HG03045 (cell line): ENCODE measurements at regions not wholly inside any gene's neighbourhood (a gene's known extent, or its start where the extent isn't known, plus 50 kb on each side); places are given as distances from the start of the nearest gene placed in this dataset.

Experiments used
- ATAC-seq: cut with Tn5 transposase; IDR thresholded peaks from one replicate; pipeline ENCODE4 v1.9.1; 2021; ENCODE audit warnings: mild to moderate bottlenecking, moderate library complexity; ENCODE audit not compliant: unreplicated experiment

- no peak for ATAC-seq
Observed at GRCh38 chr3:5787861-5788488, 600.5 kb downstream of the EDEM1 start.

DNA sequence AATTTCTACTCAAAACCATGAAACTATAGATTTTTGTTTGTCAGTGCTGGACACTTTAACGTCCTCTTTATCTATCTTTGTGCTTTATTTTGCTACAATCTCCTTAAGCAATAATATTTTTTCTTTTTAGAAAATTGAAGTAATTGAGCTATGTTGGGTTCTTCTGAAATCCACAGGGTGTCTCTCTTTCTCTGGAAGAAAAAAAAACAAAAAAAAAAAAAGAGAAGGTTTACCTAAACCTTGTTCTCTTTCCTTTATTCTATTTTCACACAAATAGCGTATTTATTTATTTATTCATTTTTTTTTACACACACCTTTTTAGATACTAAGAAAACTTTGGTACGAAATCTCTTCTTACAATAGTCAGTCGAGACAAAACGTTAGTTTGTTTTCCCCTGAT lies 601.0 kb downstream of the EDEM1 start:
- ATAC-seq: no peak

GRCh38 chr3:5791558-5791957 lies 604.1 kb downstream of the EDEM1 start:
- no peak for ATAC-seq

DNA sequence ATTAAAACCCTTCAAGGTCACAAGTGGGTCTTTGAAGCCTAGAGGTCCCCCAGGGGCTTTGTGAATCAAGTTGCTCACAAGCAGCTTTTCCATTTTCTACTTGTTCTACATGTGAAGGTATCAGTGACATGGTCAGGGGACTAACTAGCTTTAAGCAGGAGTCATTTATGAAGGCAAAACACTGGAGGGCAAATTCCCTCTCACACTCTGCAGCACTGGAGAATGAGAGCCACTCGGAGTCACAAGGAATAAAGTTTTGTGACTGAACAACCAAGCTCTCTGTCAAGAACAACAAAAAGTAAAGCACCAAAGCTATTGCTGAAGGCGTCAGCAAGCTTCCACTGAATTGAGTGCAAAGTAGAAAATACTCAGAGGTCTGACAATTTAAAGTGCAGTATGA lies 609.0 kb downstream of the EDEM1 start:
- ATAC-seq: no peak

DNA sequence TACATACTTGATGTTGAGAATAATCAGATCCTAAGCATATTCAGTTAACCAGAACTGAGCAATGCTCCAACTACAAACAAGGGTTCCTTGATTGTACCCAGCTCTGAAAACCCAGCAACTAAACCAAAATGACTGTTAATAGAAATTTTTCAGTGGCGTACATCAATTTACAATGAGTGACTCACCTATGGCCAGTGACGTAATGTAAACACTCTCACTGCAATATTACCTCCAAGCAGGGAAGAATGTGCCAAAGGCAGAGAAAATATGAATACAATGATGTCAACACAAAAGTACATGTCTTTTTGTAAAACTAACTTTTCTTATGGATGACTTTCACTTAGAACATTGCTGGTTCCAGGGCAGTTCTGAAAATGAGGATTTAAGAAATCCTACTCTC lies 611.3 kb downstream of the EDEM1 start:
- no peak for ATAC-seq

DNA sequence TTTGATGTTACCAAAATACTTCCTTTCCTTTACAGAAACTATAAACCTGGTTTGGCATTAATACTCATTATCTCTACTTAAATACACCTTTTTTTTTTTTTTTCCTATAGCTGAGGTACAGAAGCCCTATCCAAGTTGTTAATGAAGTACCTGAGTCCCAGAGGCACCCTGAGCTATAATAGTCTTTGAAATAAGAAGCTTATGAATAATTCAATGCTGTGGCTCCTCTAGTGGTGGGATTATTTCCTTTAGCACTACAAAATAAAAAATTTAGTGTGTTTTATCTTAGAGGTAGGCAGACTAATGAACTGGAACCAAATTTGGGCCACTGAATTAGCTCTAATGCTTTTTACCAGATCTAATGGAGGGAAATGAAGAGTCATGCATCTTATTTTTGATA lies 611.9 kb downstream of the EDEM1 start:
- no peak for ATAC-seq

GRCh38 chr3:5800965-5801364 lies 613.5 kb downstream of the EDEM1 start:
- no peak for ATAC-seq

DNA sequence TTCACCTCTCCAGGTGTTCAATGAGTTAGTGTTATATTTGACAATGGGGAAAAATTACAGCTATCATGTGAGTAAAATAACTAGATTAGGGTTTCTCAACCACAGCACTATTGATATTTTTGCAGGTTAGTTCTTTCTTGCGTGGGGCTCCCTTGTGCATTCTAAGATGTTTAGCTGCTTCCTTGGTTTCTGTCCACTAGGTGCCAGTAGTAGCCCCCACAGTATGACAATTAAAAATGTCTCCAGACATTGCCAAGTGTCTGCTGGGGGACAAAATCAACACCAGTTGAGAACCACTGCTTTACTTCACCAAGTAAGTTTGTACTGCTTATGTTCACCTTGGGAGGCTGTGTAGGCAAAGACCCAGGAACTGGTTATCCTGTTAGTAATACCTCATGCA lies 618.7 kb downstream of the EDEM1 start:
- no peak for ATAC-seq

DNA sequence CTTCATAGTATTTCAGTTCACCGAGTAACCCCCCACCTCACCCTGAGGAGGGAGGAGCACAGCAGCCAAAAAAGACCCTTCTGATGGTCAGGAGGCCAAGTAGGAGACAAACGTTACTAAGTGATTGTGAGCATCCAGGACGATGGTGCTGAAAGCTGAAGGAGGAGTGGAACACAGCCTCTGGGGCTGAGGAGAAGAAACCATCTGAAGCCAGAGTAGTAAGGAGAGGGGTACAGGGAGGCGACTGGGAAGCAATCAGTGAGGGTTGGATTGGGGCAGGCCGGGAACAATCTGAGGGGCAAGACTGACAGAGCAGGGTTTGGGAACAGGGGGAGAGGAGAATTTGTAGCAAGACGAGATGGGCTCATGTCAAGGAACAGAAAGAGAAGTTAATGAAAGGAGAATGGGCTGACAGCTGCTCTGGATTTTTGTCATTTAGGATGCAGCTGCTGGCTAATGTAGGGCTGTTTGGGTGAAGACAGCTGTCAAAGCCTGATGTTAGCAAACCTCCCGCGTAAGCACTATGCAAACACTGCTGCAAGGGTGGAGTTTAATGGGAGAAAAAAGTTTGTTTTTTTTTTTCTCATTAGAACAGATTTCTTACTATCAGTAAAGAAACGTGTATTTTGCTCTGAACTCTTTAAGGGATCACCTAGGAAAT lies 622.2 kb downstream of the EDEM1 start:
- ATAC-seq: no peak

- no peak for ATAC-seq
Observed at GRCh38 chr3:5811016-5811415, 623.5 kb downstream of the EDEM1 start.

- no peak for ATAC-seq
Observed at GRCh38 chr3:5813521-5813920, 626.0 kb downstream of the EDEM1 start.

DNA sequence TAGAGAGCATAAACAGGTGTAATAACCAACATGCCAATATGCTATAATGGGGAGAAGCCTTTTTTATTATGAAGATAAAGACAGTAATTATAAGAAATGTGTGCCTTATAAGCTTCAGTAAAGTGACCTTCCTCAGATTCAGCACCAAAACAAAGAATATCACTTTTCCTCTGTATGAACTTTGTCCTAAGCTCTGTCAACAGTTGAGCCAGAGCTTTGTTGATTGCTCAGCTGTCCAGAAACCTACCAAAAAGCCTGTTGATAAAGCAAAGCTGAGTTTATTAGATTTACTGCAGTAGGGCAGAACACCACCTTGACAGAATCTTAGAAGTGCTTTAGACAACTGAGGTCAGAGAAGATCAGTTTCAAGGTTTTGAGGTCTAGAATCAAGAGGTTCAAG lies 635.3 kb downstream of the EDEM1 start:
- ATAC-seq: no peak

- ATAC-seq: no peak
Observed at GRCh38 chr3:5826467-5826866, 639.0 kb downstream of the EDEM1 start.

- ATAC-seq: no peak
Observed at GRCh38 chr3:5828251-5828650, 640.7 kb downstream of the EDEM1 start.

GRCh38 chr3:5840056-5840455 lies 652.5 kb downstream of the EDEM1 start:
- ATAC-seq: no peak

DNA sequence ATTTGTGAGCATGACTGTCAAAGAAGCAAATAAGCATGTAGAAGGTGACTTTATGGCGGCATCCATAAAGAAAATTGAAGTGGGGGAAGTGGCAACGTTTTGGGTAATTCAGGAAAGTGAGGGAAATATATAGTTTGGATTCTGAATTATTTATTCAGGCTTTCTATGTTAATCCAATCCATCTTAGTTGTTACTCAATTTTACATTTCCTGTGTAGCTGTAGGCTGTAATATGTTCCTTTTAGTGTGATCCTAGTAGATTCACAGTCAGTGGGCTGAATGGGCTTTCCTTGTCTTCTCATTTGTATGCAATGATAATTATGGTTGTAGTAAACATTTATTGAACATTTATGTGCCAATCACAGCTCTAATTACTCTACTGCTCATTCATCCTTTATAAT lies 654.1 kb downstream of the EDEM1 start:
- no peak for ATAC-seq

DNA sequence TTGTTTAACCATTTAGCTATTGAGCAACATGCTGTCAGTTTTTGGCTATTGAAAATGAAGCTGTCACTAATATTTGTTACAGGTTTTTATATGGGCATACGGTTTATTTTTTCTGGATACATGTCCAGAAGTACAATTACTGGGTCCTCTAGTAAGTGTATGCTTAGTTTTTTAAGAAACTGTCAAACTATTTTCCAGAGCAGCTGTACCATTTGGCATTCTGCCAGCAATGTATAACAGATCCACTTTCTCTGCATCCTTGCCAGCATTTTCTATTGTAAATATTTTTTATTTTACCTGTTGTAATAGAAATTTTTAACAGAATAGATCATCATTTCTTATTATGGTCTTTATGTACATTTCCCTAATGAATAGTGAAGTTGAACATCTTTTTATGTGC lies 658.8 kb downstream of the EDEM1 start:
- no peak for ATAC-seq

DNA sequence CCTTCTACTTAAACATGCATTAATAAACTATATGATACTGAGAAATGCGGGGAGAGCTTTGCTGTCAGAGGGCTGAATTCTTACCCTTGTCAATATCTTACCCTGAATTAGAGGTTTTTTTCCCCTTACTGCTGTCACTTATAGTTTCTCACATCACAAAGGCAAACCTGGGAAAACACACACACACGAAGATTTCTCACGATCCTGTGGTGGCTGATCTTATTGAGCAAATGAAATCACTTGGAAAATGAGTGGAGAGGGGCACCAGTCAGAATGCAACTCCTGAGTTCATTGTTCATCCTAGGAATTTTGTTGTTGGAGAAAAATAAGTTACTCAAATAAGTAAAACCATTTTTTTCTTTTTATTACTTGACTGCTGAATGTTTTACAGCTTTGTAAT lies 673.6 kb downstream of the EDEM1 start:
- no peak for ATAC-seq

- ATAC-seq: no peak
Observed at GRCh38 chr3:5874931-5875341, 687.4 kb downstream of the EDEM1 start.

GRCh38 chr3:5888851-5889250 lies 701.3 kb downstream of the EDEM1 start:
- ATAC-seq: no peak

GRCh38 chr3:5889374-5889773 lies 701.9 kb downstream of the EDEM1 start:
- no peak for ATAC-seq

DNA sequence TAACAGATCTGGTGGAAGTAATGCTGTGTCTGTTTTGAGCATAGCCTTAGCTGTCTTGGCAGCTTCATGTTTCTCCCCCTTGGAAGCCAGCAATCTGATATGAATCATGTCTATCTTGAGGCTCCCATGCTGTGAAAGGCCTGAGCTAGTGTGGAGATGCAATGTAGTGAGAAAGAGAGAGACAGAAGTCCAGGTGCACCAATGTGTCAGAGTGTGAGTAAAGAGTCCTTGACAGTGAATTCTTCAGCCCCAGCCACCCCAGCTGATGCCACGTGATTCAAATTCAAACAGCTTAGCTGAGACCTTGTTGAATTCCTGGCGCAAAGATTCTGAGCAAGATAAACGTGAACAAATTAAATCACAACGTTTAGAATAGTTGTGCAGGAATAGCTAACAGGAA lies 704.2 kb downstream of the EDEM1 start:
- no peak for ATAC-seq

GRCh38 chr3:5898106-5898505 lies 710.6 kb downstream of the EDEM1 start:
- no peak for ATAC-seq
